WTC11 (cell line): ENCODE measurements at regions not wholly inside any gene's neighbourhood (a gene's known extent, or its start where the extent isn't known, plus 50 kb on each side); places are given as distances from the start of the nearest gene placed in this dataset.

Source experiments
- ATAC-seq: fragments of 200-7000 bp; cut with Tn5 transposase; 2 replicates; pipeline ENCODE4 v1.10.0; 2021; ENCODE audit warnings: mild to moderate bottlenecking, moderate library complexity
- CTCF ChIA-PET: fragments of 300-600 bp; sonication (Branson Sonifier 250); formaldehyde crosslinking; loops from one replicate; lab custom pipeline; 2021; ENCODE audit warnings: antibody characterized with exemption; lab: Charles Lee
- POLR2A ChIA-PET: fragments of 350-600 bp; sonication (Branson Sonifier 250); formaldehyde crosslinking; loops from one replicate; lab custom pipeline; 2021; ENCODE audit warnings: antibody characterized with exemption; lab: Charles Lee
- DNase-seq: peaks from one replicate; pipeline ENCODE4 v3.0.0; 2021; ENCODE audit warnings: low spot score
- H3K27ac Mint-ChIP-seq: 2 replicates; pipeline ENCODE4 v1.8.0; 2021; ENCODE audit warnings: mixed read lengths
- H3K27me3 Mint-ChIP-seq: 2 replicates; pipeline ENCODE4 v1.8.0; 2021; ENCODE audit warnings: low read depth, mild to moderate bottlenecking, moderate library complexity, mixed read lengths
- H3K36me3 Mint-ChIP-seq: 2 replicates; pipeline ENCODE4 v1.8.0; 2021; ENCODE audit warnings: mixed read lengths
- H3K4me1 Mint-ChIP-seq: 2 replicates; pipeline ENCODE4 v1.8.0; 2022; ENCODE audit warnings: mixed read lengths
- H3K4me3 Mint-ChIP-seq: 2 replicates; pipeline ENCODE4 v1.8.0; 2021; ENCODE audit warnings: mild to moderate bottlenecking, moderate library complexity, mixed read lengths
- H3K9me3 Mint-ChIP-seq: 2 replicates; pipeline ENCODE4 v1.8.0; 2021; ENCODE audit warnings: mixed read lengths
- HMGA2 ChIP-seq: fragments of 250-450 bp; sonication (Bioruptor Pico); IDR thresholded peaks from 2 replicates; pipeline ENCODE4 v1.4.0; 2021; ENCODE audit warnings: mild to moderate bottlenecking, moderate library complexity
- OVOL2 ChIP-seq: fragments of 250-450 bp; sonication (Bioruptor Pico); IDR thresholded peaks from 2 replicates; pipeline ENCODE4 v1.9.0; 2021; ENCODE audit warnings: mild to moderate bottlenecking, borderline replicate concordance
- SOX15 ChIP-seq: fragments of 250-450 bp; sonication (Bioruptor Pico); IDR thresholded peaks from 2 replicates; pipeline ENCODE4 v1.9.0; 2021; ENCODE audit warnings: mild to moderate bottlenecking
- TEAD4 ChIP-seq: sonication (generic); formaldehyde crosslinking; IDR thresholded peaks from 2 replicates; pipeline ENCODE4 v1.8.0; 2022; ENCODE audit warnings: mild to moderate bottlenecking, missing genetic modification reagents
- ZNF317 ChIP-seq: sonication (generic); formaldehyde crosslinking; IDR thresholded peaks from 2 replicates; pipeline ENCODE4 v1.8.1; 2023; ENCODE audit warnings: low read depth, mild to moderate bottlenecking, moderate library complexity, missing genetic modification reagents, borderline replicate concordance
- TF ChIP-seq, protein P1 (sequence below): sonication (generic); formaldehyde crosslinking; IDR thresholded peaks from 2 replicates; pipeline ENCODE4 v1.8.1; 2023; ENCODE audit warnings: mild to moderate bottlenecking, moderate library complexity, missing genetic modification reagents
- TF ChIP-seq, protein P2 (sequence below): sonication (generic); formaldehyde crosslinking; IDR thresholded peaks from 2 replicates; pipeline ENCODE4 v1.8.0; 2022; ENCODE audit warnings: missing genetic modification reagents
- TF ChIP-seq, protein P3 (sequence below): sonication (generic); formaldehyde crosslinking; IDR thresholded peaks from 2 replicates; pipeline ENCODE4 v1.8.1; 2023; ENCODE audit warnings: mild to moderate bottlenecking, missing genetic modification reagents, borderline replicate concordance
- TF ChIP-seq, protein P4 (sequence below): sonication (generic); formaldehyde crosslinking; IDR thresholded peaks from 2 replicates; pipeline ENCODE4 v1.8.0; 2023; ENCODE audit warnings: mild to moderate bottlenecking, missing genetic modification reagents
- TF ChIP-seq, protein P5 (sequence below): fragments of 250-450 bp; sonication (Bioruptor Pico); IDR thresholded peaks from 2 replicates; pipeline ENCODE4 v1.9.0; 2021; ENCODE audit warnings: mild to moderate bottlenecking
- TF ChIP-seq, protein P6 (sequence below): sonication (generic); formaldehyde crosslinking; IDR thresholded peaks from 2 replicates; pipeline ENCODE4 v1.8.0; 2022; ENCODE audit warnings: mild to moderate bottlenecking, missing genetic modification reagents

DNA sequence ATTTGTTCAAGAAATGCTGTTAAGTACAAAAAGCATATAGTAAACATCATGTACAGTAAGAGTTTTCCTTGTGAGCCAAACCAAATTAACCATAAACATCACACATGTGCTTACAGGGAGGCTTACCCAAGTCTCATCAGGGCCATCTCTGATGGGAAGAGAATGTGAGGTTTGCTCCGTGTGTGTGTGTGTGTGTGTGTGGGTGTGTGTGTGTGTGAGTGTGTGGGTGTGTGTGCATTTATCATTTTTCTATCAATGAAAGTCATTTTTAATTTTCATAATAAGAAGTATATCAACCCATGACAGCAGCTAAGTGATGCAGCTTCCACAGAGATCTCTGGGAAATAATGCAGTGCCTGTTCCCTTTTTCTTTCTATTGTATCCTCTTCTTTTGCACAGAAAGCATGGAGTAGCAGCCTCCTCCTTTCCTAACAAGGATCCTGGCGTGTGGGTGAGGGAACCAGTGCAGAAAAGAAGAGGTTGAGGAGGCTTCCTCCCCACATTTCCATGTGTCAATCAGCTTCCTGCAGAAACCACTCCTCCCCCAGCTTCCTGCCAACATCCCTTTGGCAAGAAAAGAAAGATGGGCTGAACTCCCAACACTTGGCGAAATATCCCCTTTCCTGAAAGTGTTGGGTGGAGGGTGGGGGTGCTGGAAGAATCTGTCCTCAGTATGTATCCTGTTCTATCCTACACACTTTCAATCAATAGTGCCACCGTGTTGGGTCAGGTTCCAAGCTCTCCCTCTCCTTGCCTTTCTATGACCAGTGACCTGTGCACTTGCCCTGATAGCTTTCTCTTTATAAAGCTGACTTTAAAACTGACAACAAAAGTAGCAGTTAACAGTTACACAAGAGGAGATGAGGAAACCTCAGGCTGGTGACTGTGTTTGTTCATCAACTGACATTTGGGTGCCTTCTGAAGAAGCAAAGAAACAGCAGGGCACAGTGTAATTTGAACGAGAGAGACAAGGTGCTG is 251.8 kb upstream of the CITED2 start:
- no peaks in the 10 kb centered on the region for H3K36me3 Mint-ChIP-seq
- POLR2A ChIA-PET, result no interaction called here
- no peak for ATAC-seq
- CTCF ChIA-PET, result no interaction called here
- H3K4me3 Mint-ChIP-seq, result no peak overlapping the region
- H3K27me3 Mint-ChIP-seq, result peaks cover 25% of the 10 kb centered on the region
- H3K9me3 Mint-ChIP-seq, result peaks cover 8% of the 10 kb centered on the region; the same call in 1 of the 2 replicates
- peaks cover 41% of the 10 kb centered on the region for H3K4me1 Mint-ChIP-seq
- TF ChIP-seq, protein P1, sequence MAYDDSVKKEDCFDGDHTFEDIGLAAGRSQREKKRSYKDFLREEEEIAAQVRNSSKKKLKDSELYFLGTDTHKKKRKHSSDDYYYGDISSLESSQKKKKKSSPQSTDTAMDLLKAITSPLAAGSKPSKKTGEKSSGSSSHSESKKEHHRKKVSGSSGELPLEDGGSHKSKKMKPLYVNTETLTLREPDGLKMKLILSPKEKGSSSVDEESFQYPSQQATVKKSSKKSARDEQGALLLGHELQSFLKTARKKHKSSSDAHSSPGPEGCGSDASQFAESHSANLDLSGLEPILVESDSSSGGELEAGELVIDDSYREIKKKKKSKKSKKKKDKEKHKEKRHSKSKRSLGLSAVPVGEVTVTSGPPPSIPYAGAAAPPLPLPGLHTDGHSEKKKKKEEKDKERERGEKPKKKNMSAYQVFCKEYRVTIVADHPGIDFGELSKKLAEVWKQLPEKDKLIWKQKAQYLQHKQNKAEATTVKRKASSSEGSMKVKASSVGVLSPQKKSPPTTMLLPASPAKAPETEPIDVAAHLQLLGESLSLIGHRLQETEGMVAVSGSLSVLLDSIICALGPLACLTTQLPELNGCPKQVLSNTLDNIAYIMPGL (CRISPR knock-in tag), result no peak
- no peak for TF ChIP-seq HMGA2 (CRISPR knock-in tag)
- TF ChIP-seq, protein P2, sequence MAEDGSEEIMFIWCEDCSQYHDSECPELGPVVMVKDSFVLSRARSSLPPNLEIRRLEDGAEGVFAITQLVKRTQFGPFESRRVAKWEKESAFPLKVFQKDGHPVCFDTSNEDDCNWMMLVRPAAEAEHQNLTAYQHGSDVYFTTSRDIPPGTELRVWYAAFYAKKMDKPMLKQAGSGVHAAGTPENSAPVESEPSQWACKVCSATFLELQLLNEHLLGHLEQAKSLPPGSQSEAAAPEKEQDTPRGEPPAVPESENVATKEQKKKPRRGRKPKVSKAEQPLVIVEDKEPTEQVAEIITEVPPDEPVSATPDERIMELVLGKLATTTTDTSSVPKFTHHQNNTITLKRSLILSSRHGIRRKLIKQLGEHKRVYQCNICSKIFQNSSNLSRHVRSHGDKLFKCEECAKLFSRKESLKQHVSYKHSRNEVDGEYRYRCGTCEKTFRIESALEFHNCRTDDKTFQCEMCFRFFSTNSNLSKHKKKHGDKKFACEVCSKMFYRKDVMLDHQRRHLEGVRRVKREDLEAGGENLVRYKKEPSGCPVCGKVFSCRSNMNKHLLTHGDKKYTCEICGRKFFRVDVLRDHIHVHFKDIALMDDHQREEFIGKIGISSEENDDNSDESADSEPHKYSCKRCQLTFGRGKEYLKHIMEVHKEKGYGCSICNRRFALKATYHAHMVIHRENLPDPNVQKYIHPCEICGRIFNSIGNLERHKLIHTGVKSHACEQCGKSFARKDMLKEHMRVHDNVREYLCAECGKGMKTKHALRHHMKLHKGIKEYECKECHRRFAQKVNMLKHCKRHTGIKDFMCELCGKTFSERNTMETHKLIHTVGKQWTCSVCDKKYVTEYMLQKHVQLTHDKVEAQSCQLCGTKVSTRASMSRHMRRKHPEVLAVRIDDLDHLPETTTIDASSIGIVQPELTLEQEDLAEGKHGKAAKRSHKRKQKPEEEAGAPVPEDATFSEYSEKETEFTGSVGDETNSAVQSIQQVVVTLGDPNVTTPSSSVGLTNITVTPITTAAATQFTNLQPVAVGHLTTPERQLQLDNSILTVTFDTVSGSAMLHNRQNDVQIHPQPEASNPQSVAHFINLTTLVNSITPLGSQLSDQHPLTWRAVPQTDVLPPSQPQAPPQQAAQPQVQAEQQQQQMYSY (CRISPR knock-in tag), result 0 out of 2 replicates have a peak, but pooled peaks have one; percentile 52
- TF ChIP-seq ZNF317 (CRISPR knock-in tag), result no peak
- TF ChIP-seq SOX15 (CRISPR knock-in tag), result no peak
- TF ChIP-seq, protein P3, sequence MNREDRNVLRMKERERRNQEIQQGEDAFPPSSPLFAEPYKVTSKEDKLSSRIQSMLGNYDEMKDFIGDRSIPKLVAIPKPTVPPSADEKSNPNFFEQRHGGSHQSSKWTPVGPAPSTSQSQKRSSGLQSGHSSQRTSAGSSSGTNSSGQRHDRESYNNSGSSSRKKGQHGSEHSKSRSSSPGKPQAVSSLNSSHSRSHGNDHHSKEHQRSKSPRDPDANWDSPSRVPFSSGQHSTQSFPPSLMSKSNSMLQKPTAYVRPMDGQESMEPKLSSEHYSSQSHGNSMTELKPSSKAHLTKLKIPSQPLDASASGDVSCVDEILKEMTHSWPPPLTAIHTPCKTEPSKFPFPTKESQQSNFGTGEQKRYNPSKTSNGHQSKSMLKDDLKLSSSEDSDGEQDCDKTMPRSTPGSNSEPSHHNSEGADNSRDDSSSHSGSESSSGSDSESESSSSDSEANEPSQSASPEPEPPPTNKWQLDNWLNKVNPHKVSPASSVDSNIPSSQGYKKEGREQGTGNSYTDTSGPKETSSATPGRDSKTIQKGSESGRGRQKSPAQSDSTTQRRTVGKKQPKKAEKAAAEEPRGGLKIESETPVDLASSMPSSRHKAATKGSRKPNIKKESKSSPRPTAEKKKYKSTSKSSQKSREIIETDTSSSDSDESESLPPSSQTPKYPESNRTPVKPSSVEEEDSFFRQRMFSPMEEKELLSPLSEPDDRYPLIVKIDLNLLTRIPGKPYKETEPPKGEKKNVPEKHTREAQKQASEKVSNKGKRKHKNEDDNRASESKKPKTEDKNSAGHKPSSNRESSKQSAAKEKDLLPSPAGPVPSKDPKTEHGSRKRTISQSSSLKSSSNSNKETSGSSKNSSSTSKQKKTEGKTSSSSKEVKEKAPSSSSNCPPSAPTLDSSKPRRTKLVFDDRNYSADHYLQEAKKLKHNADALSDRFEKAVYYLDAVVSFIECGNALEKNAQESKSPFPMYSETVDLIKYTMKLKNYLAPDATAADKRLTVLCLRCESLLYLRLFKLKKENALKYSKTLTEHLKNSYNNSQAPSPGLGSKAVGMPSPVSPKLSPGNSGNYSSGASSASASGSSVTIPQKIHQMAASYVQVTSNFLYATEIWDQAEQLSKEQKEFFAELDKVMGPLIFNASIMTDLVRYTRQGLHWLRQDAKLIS, result no peak
- TF ChIP-seq, all 79 proteins: peak for 1
- DNase-seq, result no peak
- H3K27ac Mint-ChIP-seq, result no peak overlapping the region

DNA sequence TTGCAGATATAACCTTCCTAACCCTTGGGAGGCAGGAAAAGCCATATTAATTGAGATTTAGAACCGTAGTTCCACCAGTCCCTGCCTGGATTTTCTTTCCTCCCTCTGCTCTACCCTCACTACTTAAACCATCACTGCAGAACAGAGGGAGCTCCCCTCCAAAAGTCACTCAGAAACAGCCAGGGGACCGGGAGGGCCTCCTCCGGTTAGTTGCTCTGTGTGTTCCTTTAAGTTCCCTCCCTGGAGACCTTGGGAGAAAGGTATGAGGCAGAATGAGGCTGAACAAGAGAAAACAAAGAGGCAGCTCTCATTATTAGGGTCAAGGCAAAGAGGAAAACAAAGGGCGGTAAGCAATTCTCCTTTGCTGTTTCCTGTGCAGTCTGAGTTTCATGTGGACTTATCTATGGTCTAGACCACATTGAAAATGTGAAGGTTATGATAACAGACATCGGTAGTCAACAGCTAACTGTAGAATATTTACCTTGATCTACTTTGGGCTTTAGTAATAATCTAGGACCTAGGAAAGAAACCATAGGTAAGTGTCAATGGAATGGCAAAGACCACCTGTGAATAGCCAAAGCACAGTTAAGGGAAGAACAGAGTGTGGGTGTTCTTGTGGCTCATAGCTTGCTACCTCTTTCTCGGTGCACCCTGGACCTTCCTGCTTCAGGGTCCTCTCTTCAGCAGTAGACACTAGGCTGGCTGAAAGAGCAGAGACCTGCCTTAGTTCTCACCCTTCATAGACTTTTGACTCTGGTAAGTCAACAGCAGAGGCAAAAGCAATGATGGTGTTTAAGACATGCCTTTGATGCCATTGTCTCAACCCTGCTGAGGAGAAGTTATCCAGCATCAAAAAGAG is 250.9 kb upstream of the CITED2 start:
- ChIA-PET POLR2A (no interaction called here), CTCF (no interaction called here)
- DNase-seq (no peak), ATAC-seq (no peak)
- Mint-ChIP-seq H3K27ac (no peak overlapping the region), H3K36me3 (peaks cover 2% of the 10 kb centered on the region; the same call in 1 of the 2 replicates), H3K4me3 (no peak overlapping the region), H3K27me3 (peaks cover 25% of the 10 kb centered on the region), H3K9me3 (peaks cover 5% of the 10 kb centered on the region; the same call in 1 of the 2 replicates), H3K4me1 (peaks cover 41% of the 10 kb centered on the region)
- TF ChIP-seq, protein P4, sequence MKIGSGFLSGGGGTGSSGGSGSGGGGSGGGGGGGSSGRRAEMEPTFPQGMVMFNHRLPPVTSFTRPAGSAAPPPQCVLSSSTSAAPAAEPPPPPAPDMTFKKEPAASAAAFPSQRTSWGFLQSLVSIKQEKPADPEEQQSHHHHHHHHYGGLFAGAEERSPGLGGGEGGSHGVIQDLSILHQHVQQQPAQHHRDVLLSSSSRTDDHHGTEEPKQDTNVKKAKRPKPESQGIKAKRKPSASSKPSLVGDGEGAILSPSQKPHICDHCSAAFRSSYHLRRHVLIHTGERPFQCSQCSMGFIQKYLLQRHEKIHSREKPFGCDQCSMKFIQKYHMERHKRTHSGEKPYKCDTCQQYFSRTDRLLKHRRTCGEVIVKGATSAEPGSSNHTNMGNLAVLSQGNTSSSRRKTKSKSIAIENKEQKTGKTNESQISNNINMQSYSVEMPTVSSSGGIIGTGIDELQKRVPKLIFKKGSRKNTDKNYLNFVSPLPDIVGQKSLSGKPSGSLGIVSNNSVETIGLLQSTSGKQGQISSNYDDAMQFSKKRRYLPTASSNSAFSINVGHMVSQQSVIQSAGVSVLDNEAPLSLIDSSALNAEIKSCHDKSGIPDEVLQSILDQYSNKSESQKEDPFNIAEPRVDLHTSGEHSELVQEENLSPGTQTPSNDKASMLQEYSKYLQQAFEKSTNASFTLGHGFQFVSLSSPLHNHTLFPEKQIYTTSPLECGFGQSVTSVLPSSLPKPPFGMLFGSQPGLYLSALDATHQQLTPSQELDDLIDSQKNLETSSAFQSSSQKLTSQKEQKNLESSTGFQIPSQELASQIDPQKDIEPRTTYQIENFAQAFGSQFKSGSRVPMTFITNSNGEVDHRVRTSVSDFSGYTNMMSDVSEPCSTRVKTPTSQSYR, result no peak
- TF ChIP-seq, protein P5, sequence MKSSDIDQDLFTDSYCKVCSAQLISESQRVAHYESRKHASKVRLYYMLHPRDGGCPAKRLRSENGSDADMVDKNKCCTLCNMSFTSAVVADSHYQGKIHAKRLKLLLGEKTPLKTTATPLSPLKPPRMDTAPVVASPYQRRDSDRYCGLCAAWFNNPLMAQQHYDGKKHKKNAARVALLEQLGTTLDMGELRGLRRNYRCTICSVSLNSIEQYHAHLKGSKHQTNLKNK (CRISPR knock-in tag), result no peak
- TF ChIP-seq, protein P3, result no peak
- TF ChIP-seq TEAD4 (CRISPR knock-in tag) (no peak), OVOL2 (CRISPR knock-in tag) (no peak)
- TF ChIP-seq, protein P6, sequence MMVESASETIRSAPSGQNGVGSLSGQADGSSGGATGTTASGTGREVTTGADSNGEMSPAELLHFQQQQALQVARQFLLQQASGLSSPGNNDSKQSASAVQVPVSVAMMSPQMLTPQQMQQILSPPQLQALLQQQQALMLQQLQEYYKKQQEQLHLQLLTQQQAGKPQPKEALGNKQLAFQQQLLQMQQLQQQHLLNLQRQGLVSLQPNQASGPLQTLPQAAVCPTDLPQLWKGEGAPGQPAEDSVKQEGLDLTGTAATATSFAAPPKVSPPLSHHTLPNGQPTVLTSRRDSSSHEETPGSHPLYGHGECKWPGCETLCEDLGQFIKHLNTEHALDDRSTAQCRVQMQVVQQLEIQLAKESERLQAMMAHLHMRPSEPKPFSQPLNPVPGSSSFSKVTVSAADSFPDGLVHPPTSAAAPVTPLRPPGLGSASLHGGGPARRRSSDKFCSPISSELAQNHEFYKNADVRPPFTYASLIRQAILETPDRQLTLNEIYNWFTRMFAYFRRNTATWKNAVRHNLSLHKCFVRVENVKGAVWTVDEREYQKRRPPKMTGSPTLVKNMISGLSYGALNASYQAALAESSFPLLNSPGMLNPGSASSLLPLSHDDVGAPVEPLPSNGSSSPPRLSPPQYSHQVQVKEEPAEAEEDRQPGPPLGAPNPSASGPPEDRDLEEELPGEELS, result no peak
